MCF 10A (cell line): ENCODE measurements at regions not wholly inside any gene's neighbourhood (a gene's known extent, or its start where the extent isn't known, plus 50 kb on each side); places are given as distances from the start of the nearest gene placed in this dataset.

Source experiments
- BruUV-seq: library from RNA; stranded (reverse); fragments of 400-500 nt; replicated peaks from 2 replicates; lab custom pipeline; 2021; lab: Mats Ljungman, UMichigan
- CTCF ChIA-PET: fragments of 300-600 bp; sonication (Branson Sonifier 250); formaldehyde crosslinking; extraction: SDS; loops from one replicate; lab custom pipeline; 2021; ENCODE audit warnings: antibody characterized with exemption, inconsistent platforms; lab: Yijun Ruan, JAX
- POLR2A ChIA-PET: fragments of 300-600, 350-650 bp; sonication (Branson Sonifier 250); formaldehyde crosslinking; extraction: SDS; loops from one replicate; lab custom pipeline; 2020; ENCODE audit warnings: antibody characterized with exemption, inconsistent platforms; lab: Yijun Ruan, JAX
- DNase-seq: peaks from one replicate; pipeline ENCODE4 v3.0.0-alpha.2; 2018; ENCODE audit not compliant: unreplicated experiment
- H3K27ac Mint-ChIP-seq: one replicate; pipeline ENCODE4 v1.8.0; 2022; ENCODE audit warnings: mild to moderate bottlenecking, low read depth, mixed read lengths; ENCODE audit not compliant: unreplicated experiment
- H3K27me3 Mint-ChIP-seq: one replicate; pipeline ENCODE4 v1.8.0; 2022; ENCODE audit warnings: mixed read lengths; ENCODE audit not compliant: insufficient read depth, unreplicated experiment
- H3K36me3 Mint-ChIP-seq: one replicate; pipeline ENCODE4 v1.8.0; 2022; ENCODE audit warnings: mild to moderate bottlenecking, moderate library complexity, mixed read lengths; ENCODE audit not compliant: insufficient read depth, unreplicated experiment
- H3K4me1 Mint-ChIP-seq: one replicate; pipeline ENCODE4 v1.8.0; 2022; ENCODE audit warnings: mixed read lengths; ENCODE audit not compliant: insufficient read depth, unreplicated experiment
- H3K4me3 Mint-ChIP-seq: one replicate; pipeline ENCODE4 v1.8.0; 2022; ENCODE audit warnings: mild to moderate bottlenecking, moderate library complexity, mixed read lengths; ENCODE audit not compliant: unreplicated experiment
- H3K9me3 Mint-ChIP-seq: one replicate; pipeline ENCODE4 v1.8.0; 2022; ENCODE audit warnings: mixed read lengths; ENCODE audit not compliant: unreplicated experiment
- CTCF ChIP-seq: fragments of 200-600 bp; IDR thresholded peaks from one replicate; pipeline ENCODE4 v1.8.0; 2022; ENCODE audit warnings: antibody characterized with exemption, mild to moderate bottlenecking; ENCODE audit not compliant: unreplicated experiment
- intact Hi-C: fragments of 100-400 bp; cut with micrococcal nuclease; formaldehyde crosslinking; loops from 2 replicates; pipeline ENCODE4 v1.14.1; 2022

- Mint-ChIP-seq H3K9me3 (no peaks in the 10 kb centered on the region), H3K27me3 (no peaks in the 10 kb centered on the region), H3K4me1 (peaks cover 33% of the 10 kb centered on the region), H3K36me3 (no peaks in the 10 kb centered on the region), H3K27ac (no peak overlapping the region), H3K4me3 (no peak overlapping the region)
- ChIA-PET CTCF (no interaction called here), POLR2A (no interaction called here)
- intact Hi-C loops = loop anchor here (10.0 kb wide), 1 partner anchor 250 kb away; no protein-coding TSS in a partner anchor
- no peak for DNase-seq
- no peak for TF ChIP-seq CTCF
- no TSS peak for BruUV-seq
Observed at GRCh38 chr14:87045246-87045645, 947.7 kb downstream of the GALC start.

GRCh38 chr14:87044807-87045206 lies 948.2 kb downstream of the GALC start:
- no peak for TF ChIP-seq CTCF
- no peak for DNase-seq
- Mint-ChIP-seq H3K9me3 (no peaks in the 10 kb centered on the region), H3K4me1 (peaks cover 30% of the 10 kb centered on the region), H3K4me3 (no peak overlapping the region), H3K27ac (no peak overlapping the region), H3K27me3 (no peaks in the 10 kb centered on the region), H3K36me3 (no peaks in the 10 kb centered on the region)
- intact Hi-C loops = loop anchor here (10.0 kb wide), 1 partner anchor 250 kb away; no protein-coding TSS in a partner anchor
- ChIA-PET POLR2A (no interaction called here), CTCF (interaction anchor here (0.9 kb wide), 1 partner anchor 240 kb away, joined by 3 read pairs; no protein-coding TSS in a partner anchor)
- no TSS peak for BruUV-seq

GRCh38 chr14:87043667-87044200 lies 949.2 kb downstream of the GALC start:
- ChIA-PET POLR2A (no interaction called here), CTCF (interaction anchor here (0.9 kb wide), 1 partner anchor 241 kb away, joined by 3 read pairs; no protein-coding TSS in a partner anchor)
- intact Hi-C loops = loop anchor here (10.0 kb wide), 1 partner anchor 249 kb away; no protein-coding TSS in a partner anchor
- H3K36me3 Mint-ChIP-seq = no peaks in the 10 kb centered on the region
- H3K4me3 Mint-ChIP-seq = no peak overlapping the region
- no peak overlapping the region for H3K27ac Mint-ChIP-seq
- peaks cover 30% of the 10 kb centered on the region for H3K4me1 Mint-ChIP-seq
- BruUV-seq = no TSS peak
- no peaks in the 10 kb centered on the region for H3K9me3 Mint-ChIP-seq
- H3K27me3 Mint-ChIP-seq = no peaks in the 10 kb centered on the region
- DNase-seq = no peak
- no peak for TF ChIP-seq CTCF

- no peak for DNase-seq
- BruUV-seq = no TSS peak
- CTCF ChIA-PET = interaction anchor here (0.6 to 1.0 kb wide), 4 partner anchors 25 to 1069 kb away, joined by 3 to 4 read pairs (median 3); no protein-coding TSS in a partner anchor
- Mint-ChIP-seq H3K4me1 (peaks cover 30% of the 10 kb centered on the region), H3K4me3 (no peak overlapping the region), H3K9me3 (no peaks in the 10 kb centered on the region), H3K36me3 (no peaks in the 10 kb centered on the region), H3K27me3 (no peaks in the 10 kb centered on the region), H3K27ac (peak overlapping the region; percentile 43)
- intact Hi-C loops = loop anchor here (10.0 kb wide), 1 partner anchor 248 kb away; no protein-coding TSS in a partner anchor
- POLR2A ChIA-PET = no interaction called here
- no peak for TF ChIP-seq CTCF
Observed at GRCh38 chr14:87042354-87042753, 950.6 kb downstream of the GALC start.
